ENCODE measurements at regions not wholly inside any gene's neighbourhood (a gene's known extent, or its start where the extent isn't known, plus 50 kb on each side); places are given as distances from the start of the nearest gene placed in this dataset.

- TF ChIP-seq CTCF (conservative IDR thresholded peaks at IDR 0.05; ENCODE audit: low read depth in 2 of 2) (no peak), CREB1 (CRISPR knock-in tag; IDR thresholded peaks at IDR 0.05; ENCODE audit: low read depth) (no peak), EZH2 (IDR thresholded peaks at IDR 0.05; ENCODE audit: low read depth, unreplicated experiment) (no peak), JUNB (IDR thresholded peaks at IDR 0.05; ENCODE audit: unreplicated experiment) (no peak), REST (IDR thresholded peaks at IDR 0.05; ENCODE audit: unreplicated experiment) (no peak), EZH2phosphoT487 (IDR thresholded peaks at IDR 0.05; ENCODE audit: unreplicated experiment) (no peak), ZNF114 (CRISPR knock-in tag; IDR thresholded peaks at IDR 0.05) (no peak), POLR2AphosphoS5 (IDR thresholded peaks at IDR 0.05; ENCODE audit: low read depth) (no peak)
Observed at GRCh38 chr2:109727929-109728447, 66.1 kb upstream of the RGPD5 start.
